ENCODE measurements at regions not wholly inside any gene's neighbourhood (a gene's known extent, or its start where the extent isn't known, plus 50 kb on each side); places are given as distances from the start of the nearest gene placed in this dataset.

- TF ChIP-seq CTCF (IDR thresholded peaks at IDR 0.05; ENCODE audit: extremely low read depth in 1 of 2, insufficient read depth in 1 of 2, low read depth in 1 of 2, low read length in 2 of 2), result no peak
- TF ChIP-seq EZH2 (IDR thresholded peaks at IDR 0.05; ENCODE audit: borderline replicate concordance, low read depth, low read length, severe bottlenecking), result no peak
- TF ChIP-seq POLR2A (IDR thresholded peaks at IDR 0.05; ENCODE audit: low read depth, low read length), result no peak
- TF ChIP-seq MAX (IDR thresholded peaks at IDR 0.05; ENCODE audit: insufficient read depth, insufficient read length), result no peak
- no peak for TF ChIP-seq POLR2AphosphoS5 (IDR thresholded peaks at IDR 0.05; ENCODE audit: insufficient read depth, low read depth, low read length)
- no peak for TF ChIP-seq GATA2 (IDR thresholded peaks at IDR 0.05; ENCODE audit: insufficient read depth, insufficient read length, low read depth, low read length)
- no peak for TF ChIP-seq FOS (IDR thresholded peaks at IDR 0.05; ENCODE audit: borderline replicate concordance, insufficient read depth, low read length)
These were observed 169.3 kb upstream of the FRMPD4 start for GRCh38 chrX:11968991-11969390.
